Stimulated activated CD4-positive, alpha-beta T cell treated with anti-CD3 and anti-CD28 coated beads, Interleukin-12 subunit alpha, Interleukin-12 subunit beta, amount 100 ng/mL, for 4 hours (primary cell): ENCODE measurements at regions not wholly inside any gene's neighbourhood (a gene's known extent, or its start where the extent isn't known, plus 50 kb on each side); places are given as distances from the start of the nearest gene placed in this dataset.
"Not testable (repeated sequence)": the region's sequence is repeated elsewhere in the genome, so short reads cannot be mapped to it uniquely, and the experiment has no call there.

ENCODE experiments used
- DNase-seq: peaks from one replicate; pipeline ENCODE4 v3.0.0-alpha.2; 2020

DNA sequence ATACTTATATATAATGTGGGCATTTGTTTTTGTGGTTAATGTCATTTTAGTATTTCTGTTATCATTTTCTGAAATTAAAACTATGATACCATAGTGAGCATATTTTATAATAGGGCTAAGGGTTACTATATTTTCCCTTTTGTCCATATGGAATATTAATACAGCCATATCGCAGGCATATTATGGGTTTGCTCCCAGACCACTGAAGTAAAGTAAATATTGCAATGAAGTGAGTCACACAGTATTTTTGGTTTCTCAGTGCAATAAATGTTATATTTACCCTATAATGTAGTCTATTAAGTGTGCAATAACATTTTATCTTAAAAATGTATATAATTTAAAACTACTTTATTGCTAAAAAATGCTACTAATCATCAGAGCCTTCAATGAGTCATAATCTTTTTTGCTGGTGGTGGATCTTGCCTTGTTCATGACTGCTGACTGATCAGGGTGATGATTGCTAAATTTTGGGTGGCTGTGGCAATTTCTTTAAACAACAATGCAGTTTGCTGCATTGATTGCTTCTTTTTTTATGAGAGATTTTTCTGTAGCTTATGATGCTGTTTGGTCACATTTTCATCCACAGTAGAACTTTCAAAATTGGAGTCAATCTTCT, 1044.5 kb upstream of the NOVA1 start:
- DNase-seq, result no peak

GRCh38 chr14:27660683-27661082, 1062.8 kb upstream of the NOVA1 start:
- no peak for DNase-seq

DNA sequence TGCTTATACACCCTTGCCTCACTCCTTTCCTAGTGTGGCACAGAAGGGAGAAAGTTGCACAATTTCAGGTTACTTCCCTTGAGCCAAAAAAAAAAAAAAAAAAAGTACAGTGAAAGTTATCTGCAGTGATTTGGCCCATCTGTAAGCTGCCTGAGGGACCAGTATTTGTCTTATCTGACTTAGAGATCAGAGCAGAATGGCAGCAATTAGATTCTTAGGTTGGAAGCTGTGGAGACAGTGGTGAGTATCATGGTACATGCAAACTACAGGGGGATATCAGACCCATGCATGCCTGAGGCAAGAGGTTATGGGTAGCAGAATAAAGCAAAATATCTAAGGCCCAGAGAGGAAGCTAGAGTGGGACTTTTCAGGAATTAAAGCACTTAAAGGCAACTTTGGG, 1070.7 kb upstream of the NOVA1 start:
- DNase-seq, result no peak

DNA sequence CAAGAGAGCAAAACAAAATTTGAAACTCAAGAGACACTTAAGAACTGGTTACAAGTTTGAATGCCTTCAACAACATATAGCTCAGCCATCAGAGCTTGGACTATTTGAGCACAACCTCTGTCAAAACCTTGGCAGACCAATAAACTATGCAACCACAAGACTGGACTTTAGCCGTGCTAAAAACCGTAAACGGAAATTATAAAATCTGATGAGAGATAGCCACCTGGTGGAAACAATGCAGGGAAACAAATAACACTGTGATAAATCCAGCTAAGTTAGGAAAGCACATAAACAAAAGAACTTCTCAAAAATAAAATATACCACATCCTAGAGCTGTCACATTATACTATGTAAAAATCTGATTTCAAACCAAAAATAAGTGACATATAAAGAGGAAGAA, 1074.2 kb upstream of the NOVA1 start:
- no peak for DNase-seq

DNA sequence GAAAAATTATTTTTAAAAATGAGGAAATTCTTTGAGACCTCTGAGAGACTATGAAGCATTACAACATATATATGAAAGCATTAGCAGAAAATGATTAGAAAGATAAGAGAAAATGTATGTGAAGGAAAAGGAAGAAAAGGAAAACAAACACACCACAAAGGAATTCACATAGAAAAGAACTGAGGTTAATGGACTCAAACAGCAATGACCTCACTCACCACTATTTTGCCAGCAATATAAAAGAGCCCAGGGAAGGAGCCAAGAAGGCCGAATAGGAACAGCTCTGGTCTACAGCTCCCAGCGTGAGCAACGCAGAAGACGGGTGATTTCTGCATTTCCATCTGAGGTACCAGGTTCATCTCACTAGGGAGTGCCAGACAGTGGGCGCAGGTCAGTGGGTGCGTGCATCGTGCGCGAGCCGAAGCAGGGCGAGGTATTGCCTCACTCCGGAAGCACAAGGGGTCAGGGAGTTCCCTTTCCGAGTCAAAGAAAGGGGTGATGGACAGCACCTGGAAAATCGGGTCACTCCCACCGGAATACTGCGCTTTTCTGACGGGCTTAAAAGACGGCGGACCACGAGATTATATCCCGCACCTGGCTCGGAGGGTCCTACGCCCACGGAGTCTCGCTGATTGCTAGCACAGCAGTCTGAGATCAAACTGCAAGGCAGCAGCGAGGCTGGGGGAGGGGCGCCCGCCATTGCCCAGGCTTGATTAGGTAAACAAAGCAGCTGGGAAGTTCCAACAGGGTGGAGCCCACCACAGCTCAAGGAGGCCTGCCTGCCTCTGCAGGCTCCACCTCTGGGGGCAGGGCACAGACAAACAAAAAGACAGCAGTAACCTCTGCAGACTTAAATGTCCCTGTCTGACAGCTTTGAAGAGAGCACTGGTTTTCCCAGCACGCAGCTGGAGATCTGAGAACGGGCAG, 1075.2 kb upstream of the NOVA1 start:
- DNase-seq, result not testable (repeated sequence)

DNA sequence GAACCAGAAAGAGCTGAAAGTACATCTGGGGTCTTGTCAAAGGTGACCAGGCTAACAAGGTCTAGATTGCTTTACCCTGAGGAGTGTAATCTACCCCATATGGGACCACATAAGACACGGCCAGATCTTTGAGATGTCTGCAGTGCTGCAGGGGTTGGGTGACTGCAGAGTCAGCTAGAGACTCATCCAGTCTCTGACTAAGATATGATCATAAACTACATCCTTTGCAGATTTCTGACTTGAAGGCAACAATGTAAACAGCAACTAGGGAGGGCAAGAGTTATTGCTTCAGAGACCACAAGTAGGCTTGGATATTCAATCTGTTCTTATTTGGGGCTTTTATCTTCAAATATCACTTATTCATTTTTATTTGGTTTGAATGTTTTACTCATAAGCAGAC, 1080.5 kb upstream of the FOXG1 start:
- DNase-seq, result no peak

GRCh38 chr14:27688841-27689444, 1077.6 kb upstream of the FOXG1 start:
- no peak for DNase-seq

GRCh38 chr14:27712364-27712763, 1054.2 kb upstream of the FOXG1 start:
- DNase-seq, result no peak

- DNase-seq, result no peak
These were observed 1051.0 kb upstream of the FOXG1 start for GRCh38 chr14:27715561-27715960.

DNA sequence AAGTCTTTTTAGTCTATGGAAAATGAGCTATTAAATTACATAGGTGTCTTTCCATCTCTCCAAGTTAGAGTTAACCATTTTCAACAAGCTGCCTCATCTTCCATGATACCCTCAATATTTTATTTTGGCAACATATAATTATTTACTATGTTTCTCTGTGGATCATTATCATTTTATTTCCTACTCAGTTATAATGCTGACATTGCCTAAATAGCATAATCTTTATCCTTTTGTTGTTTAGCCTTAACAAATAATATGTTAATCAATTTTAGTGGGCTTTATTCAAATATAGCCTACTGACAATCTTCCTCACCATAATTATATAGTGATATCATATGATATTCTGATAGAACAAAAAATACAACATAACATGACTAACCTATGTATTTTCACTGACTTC, 1044.8 kb upstream of the FOXG1 start:
- no peak for DNase-seq

DNA sequence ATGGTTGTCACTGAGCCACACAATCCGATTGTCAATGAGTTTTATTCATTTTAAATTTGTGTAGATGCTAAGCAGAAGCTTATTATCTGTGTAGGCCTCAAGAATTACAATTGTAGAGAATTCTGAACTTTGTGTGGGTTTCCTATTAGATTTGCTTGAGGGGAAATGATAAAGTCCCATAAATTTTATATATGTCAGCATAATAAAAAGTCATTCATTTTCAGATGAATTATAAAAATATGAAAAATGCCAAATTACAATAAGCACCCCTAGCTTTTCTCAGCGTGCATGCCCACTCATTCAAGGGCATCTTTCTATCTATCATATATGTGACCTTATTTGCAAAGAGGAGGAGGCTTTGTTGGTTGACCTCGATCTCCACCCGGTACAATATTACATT, 1041.1 kb upstream of the FOXG1 start:
- no peak for DNase-seq

DNA sequence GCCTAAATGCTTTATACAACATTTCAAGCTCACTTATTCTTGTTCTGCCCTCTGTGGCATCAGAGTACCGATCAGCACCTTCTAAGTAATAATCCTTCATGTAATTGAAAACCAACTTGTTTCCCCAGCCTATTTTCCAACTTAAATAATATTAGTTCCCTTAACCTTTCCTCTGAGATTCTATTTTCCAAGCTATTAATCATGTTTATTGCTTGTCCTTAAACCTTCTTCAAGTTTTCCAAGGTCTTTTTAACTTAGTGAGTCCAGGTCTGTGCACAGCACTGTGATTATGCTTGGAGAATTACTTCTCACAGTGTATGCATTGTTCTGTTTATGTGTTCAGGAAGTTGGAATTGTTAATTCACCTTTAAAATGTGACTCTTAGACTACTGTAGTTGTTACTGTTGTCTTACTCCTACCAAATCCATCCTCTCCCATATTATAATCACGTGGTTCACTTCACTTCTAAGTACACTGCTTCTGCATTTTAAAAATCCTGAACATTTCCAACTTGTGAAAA, 1039.3 kb upstream of the FOXG1 start:
- DNase-seq, result no peak

GRCh38 chr14:27730204-27730603, 1036.4 kb upstream of the FOXG1 start:
- no peak for DNase-seq

DNA sequence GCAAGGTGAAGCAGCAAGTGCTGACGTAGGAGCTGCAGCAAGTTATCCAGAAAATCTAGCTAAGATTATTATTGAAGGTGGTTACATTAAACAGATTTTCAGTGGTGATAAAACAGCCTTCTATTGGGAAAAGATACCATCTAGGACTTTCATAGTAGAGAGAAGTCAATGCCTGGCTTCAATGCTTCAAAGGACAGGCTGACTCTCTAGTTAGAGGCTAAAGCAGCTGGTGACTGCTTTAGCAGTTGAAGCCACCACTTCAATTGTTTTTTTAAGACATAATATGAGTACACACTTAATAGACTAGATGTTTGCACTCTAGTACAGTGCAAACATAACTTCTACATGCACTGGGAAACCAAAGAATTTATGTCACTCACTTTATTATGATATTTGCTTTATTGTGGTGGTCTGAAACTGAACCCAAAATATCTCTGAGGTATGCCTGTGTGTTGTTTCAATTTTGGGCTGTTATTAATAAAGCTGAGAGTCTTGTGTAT, 1026.9 kb upstream of the FOXG1 start:
- DNase-seq, result no peak

GRCh38 chr14:27750114-27750513, 1016.5 kb upstream of the FOXG1 start:
- no peak for DNase-seq

DNA sequence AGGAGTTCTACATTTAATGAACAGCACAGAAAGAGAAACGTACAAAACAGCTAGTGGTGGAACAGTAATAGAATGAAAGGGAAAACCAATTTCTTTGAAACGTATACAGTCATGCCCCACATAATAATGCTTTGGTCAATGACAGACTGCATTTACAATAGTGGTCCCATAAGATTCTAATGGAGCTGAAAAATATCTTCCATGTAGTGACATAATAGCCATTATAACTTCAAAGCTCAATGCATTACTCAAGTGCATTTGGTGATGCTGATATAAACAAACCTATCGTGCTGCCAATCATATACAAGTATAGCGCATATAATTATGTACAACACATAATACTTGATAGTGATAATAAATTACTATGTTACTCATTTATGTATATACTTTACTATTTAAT, 1008.9 kb upstream of the FOXG1 start:
- not testable (repeated sequence) for DNase-seq

DNA sequence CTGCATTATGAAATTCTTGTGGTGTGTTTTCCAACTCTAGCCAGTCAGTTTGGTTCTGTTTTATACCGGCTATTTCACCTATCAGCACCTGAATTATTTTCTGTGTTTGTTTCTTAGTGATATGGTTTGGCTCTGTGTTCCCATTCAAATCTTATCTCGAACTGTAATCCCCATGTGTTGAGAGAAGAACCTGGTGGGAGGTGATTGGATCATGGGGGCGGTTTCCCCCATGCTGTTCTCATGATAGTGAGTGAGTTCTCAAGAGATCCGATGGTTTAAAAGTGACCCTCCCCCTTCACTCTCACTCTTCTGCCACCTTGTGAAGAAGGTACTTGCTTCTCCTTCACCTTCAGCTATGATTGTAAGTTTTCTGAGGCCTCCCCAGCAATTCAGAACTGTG, 1006.2 kb upstream of the FOXG1 start:
- DNase-seq, result not testable (repeated sequence)

GRCh38 chr14:27799066-27800028, 967.2 kb upstream of the FOXG1 start:
- DNase-seq, result not testable (repeated sequence)

DNA sequence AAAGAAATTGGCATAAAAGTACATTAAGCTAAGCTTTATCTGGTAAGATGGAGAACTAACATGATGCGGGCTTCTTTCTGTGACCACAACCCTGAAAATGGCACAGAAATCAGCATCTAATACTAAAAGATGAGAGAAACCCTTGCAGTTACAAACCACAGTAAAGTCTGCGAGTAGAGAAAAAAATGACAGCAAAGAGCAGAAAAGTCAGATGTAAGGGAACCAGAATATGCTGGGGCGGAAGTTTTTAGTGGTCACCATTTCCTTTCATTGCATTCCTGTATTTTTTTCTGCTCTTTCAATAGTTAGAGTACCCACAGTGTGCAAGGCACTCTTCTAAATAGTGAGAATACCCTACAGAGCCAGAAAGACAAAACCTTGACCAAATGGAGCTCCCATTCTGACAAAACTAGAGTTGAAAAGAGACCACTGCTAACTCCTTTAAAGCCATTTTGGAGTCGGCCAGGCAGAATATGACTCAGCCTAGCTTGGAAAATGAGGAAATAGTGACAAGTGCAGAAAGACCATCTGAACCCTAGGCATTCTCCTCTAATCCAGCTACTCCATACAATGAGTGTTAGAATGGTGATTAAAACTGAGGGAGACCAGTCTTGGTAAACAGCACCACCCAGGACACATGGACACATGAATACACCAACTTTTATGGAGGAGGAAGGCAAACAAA, 948.7 kb upstream of the FOXG1 start:
- not testable (repeated sequence) for DNase-seq

DNA sequence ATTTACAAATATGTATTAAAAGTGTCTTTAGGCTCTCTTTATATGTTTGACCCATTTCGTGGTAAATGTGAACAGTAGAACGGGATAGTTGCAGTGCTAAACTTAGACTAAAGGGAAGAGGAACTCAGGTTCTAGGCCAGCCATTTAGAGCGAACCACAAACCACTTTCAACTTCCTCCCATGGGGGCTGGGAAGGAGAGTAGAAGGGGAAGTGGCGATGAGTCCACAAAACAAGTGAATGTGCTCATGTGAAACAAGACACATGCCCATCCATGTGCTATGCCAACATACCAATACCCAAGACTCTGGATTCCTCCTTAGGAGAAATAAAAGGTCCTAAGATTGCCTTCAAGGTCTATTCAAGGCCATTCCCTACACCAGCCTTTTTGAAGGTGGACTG, 940.4 kb upstream of the FOXG1 start:
- DNase-seq, result not testable (repeated sequence)

- not testable (repeated sequence) for DNase-seq
These were observed 934.6 kb upstream of the FOXG1 start for GRCh38 chr14:27831978-27832377.

DNA sequence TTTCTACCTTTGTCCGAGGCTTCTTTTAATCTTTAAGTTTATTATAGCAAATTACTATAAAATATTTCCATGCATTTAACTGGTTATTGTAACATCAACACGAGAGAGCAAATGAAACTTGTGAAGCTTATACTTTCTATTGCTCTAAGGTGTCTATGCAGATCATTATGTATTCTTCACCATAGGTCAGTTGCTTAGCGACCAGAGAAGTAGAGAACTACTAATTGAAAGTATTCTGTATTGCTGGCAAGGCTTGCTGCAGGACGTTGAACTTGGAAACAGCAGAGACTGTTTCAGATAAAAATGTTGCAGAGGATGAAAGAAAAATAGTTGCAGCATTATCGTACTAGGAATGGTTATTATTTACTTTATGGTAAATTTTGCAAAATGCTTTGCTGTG, 933.6 kb upstream of the FOXG1 start:
- not testable (repeated sequence) for DNase-seq
